Sigmoid colon (tissue), 4 donors: ENCODE measurements at regions not wholly inside any gene's neighbourhood (a gene's known extent, or its start where the extent isn't known, plus 50 kb on each side); places are given as distances from the start of the nearest gene placed in this dataset.

Experiments used
- CTCF ChIP-seq, 4 experiments: fragments of 450-650 bp in 3 of 4; fragments of 200-600 bp in 1 of 4; IDR thresholded peaks; one replicate each; pipeline ENCODE4 v1.5.1; 2016 to 2019; ENCODE audit warnings: antibody characterized with exemption in 4 of 4, mild to moderate bottlenecking in 3 of 4, moderate library complexity in 2 of 4
- EP300 ChIP-seq, 4 donors: sonication (generic); formaldehyde crosslinking; IDR thresholded peaks; one replicate each; pipeline ENCODE4 v1.6.1; 2017; ENCODE audit warnings: antibody characterized with exemption in 4 of 4
- POLR2A ChIP-seq, 2 donors: fragments of 450-650 bp; IDR thresholded peaks; one replicate each; pipeline ENCODE4 v1.6.1; 2016; ENCODE audit warnings: antibody characterized with exemption in 2 of 2, mild to moderate bottlenecking in 2 of 2, moderate library complexity in 2 of 2

GRCh38 chr3:72258361-72259141 lies 473.6 kb upstream of the PROK2 start:
- TF ChIP-seq CTCF (IDR thresholded peaks at IDR 0.05) = no peak
- no peak for TF ChIP-seq POLR2A (IDR thresholded peaks at IDR 0.05)
- TF ChIP-seq EP300 (IDR thresholded peaks at IDR 0.05) = no peak
